ENCODE measurements at regions not wholly inside any gene's neighbourhood (a gene's known extent, or its start where the extent isn't known, plus 50 kb on each side); places are given as distances from the start of the nearest gene placed in this dataset.

GRCh38 chr12:38392554-38393144, 76.1 kb downstream of the ALG10B start:
- no peak overlapping the region for H3K4me3 ChIP-seq (ENCODE audit: low read depth, low read length)
- CTCF ChIA-PET = no interaction called here
- H3K27me3 ChIP-seq (ENCODE audit: control insufficient read depth, insufficient read depth, low read length) = no peaks in the 10 kb centered on the region
- DNase-seq (ENCODE audit: low read depth, low spot score) = no peak
- no peak overlapping the region for H3K27ac ChIP-seq (ENCODE audit: low read depth, low read length)
- POLR2A ChIA-PET = no interaction called here
- H3K9me3 ChIP-seq (ENCODE audit: control insufficient read depth, insufficient read depth, low read length) = no peaks in the 10 kb centered on the region
- no peak for TF ChIP-seq CTCF (IDR thresholded peaks at IDR 0.05; ENCODE audit: low read depth, low read length)

GRCh38 chr12:38399711-38400206, 83.2 kb downstream of the ALG10B start:
- DNase-seq (ENCODE audit: low read depth, low spot score) = no peak
- Histone ChIP-seq H3K27ac (ENCODE audit: low read depth, low read length) (no peak overlapping the region), H3K27me3 (ENCODE audit: control insufficient read depth, insufficient read depth, low read length) (no peaks in the 10 kb centered on the region), H3K4me3 (ENCODE audit: low read depth, low read length) (no peak overlapping the region), H3K9me3 (ENCODE audit: control insufficient read depth, insufficient read depth, low read length) (0 out of 2 replicates have a peak, but pooled peaks cover 2% of the 10 kb centered on the region)
- CTCF ChIA-PET = no interaction called here
- no peak for TF ChIP-seq CTCF (IDR thresholded peaks at IDR 0.05; ENCODE audit: low read depth, low read length)
- POLR2A ChIA-PET = no interaction called here

GRCh38 chr12:38402811-38403210, 86.2 kb downstream of the ALG10B start:
- no peak for DNase-seq (ENCODE audit: low read depth, low spot score)
- CTCF ChIA-PET = no interaction called here
- Histone ChIP-seq H3K4me3 (ENCODE audit: low read depth, low read length) (no peak overlapping the region), H3K9me3 (ENCODE audit: control insufficient read depth, insufficient read depth, low read length) (peaks cover 9% of the 10 kb centered on the region), H3K27me3 (ENCODE audit: control insufficient read depth, insufficient read depth, low read length) (no peaks in the 10 kb centered on the region), H3K27ac (ENCODE audit: low read depth, low read length) (no peak overlapping the region)
- TF ChIP-seq CTCF (IDR thresholded peaks at IDR 0.05; ENCODE audit: low read depth, low read length) = no peak
- POLR2A ChIA-PET = no interaction called here

GRCh38 chr12:38409511-38409910, 92.9 kb downstream of the ALG10B start:
- TF ChIP-seq CTCF (IDR thresholded peaks at IDR 0.05; ENCODE audit: low read depth, low read length) = no peak
- Histone ChIP-seq H3K27ac (ENCODE audit: low read depth, low read length) (no peak overlapping the region), H3K4me3 (ENCODE audit: low read depth, low read length) (no peak overlapping the region), H3K9me3 (ENCODE audit: control insufficient read depth, insufficient read depth, low read length) (peaks cover 7% of the 10 kb centered on the region), H3K27me3 (ENCODE audit: control insufficient read depth, insufficient read depth, low read length) (no peaks in the 10 kb centered on the region)
- ChIA-PET POLR2A (no interaction called here), CTCF (no interaction called here)
- DNase-seq (ENCODE audit: low read depth, low spot score) = no peak

GRCh38 chr12:38411426-38411825, 94.9 kb downstream of the ALG10B start:
- DNase-seq (ENCODE audit: low read depth, low spot score) = no peak
- Histone ChIP-seq H3K9me3 (ENCODE audit: control insufficient read depth, insufficient read depth, low read length) (no peaks in the 10 kb centered on the region; the same call in 1 of the 2 replicates), H3K4me3 (ENCODE audit: low read depth, low read length) (no peak overlapping the region), H3K27ac (ENCODE audit: low read depth, low read length) (no peak overlapping the region), H3K27me3 (ENCODE audit: control insufficient read depth, insufficient read depth, low read length) (no peaks in the 10 kb centered on the region)
- no peak for TF ChIP-seq CTCF (IDR thresholded peaks at IDR 0.05; ENCODE audit: low read depth, low read length)
- CTCF ChIA-PET = no interaction called here
- POLR2A ChIA-PET = no interaction called here

Data from AG04450 (cell line).